Heart left ventricle (tissue), 16 donors: ENCODE measurements at regions not wholly inside any gene's neighbourhood (a gene's known extent, or its start where the extent isn't known, plus 50 kb on each side); places are given as distances from the start of the nearest gene placed in this dataset.

Source experiments
- ATAC-seq, 4 donors: fragments of 200-7000 bp; cut with Tn5 transposase; one replicate each; pipeline ENCODE4 v1.9.1; 2020 to 2022; ENCODE audit warnings: moderate library complexity in 4 of 4, mild to moderate bottlenecking in 3 of 4, moderate number of reproducible peaks in 1 of 4
- DNase-seq, 5 donors: peaks; one replicate each; pipeline ENCODE4 v3.0.0-alpha.2; 2020
- H3K27ac ChIP-seq, 12 donors: fragments of 200-600 bp; sonication (generic) in 4 of 12; one replicate each; pipeline versions ENCODE4 v1.5.0 to v1.8.0; 2016 to 2022; ENCODE audit warnings: mild to moderate bottlenecking in 2 of 12
- H3K27me3 ChIP-seq, 9 donors: fragments of 200-600 bp; sonication (generic) in 2 of 9; one replicate each; pipeline versions ENCODE4 v1.5.1 to v1.8.0; 2016 to 2022; ENCODE audit warnings: mild to moderate bottlenecking in 3 of 9
- H3K36me3 ChIP-seq, 9 donors: fragments of 200-600 bp; sonication (generic) in 2 of 9; one replicate each; pipeline versions ENCODE4 v1.5.0 to v1.8.0; 2018 to 2022; ENCODE audit warnings: mild to moderate bottlenecking in 2 of 9
- H3K4me1 ChIP-seq, 12 donors: fragments of 200-600 bp; sonication (generic) in 4 of 12; one replicate each; pipeline versions ENCODE4 v1.5.0 to v1.8.0; 2016 to 2022; ENCODE audit warnings: mild to moderate bottlenecking in 3 of 12
- H3K4me3 ChIP-seq, 12 donors: fragments of 200-600 bp; sonication (generic) in 4 of 12; one replicate each; pipeline versions ENCODE4 v1.5.0 to v1.8.0; 2017 to 2022; ENCODE audit warnings: mild to moderate bottlenecking in 9 of 12, moderate library complexity in 4 of 12
- H3K9me3 ChIP-seq, 12 donors: fragments of 200-600 bp; sonication (generic) in 4 of 12; one replicate each; pipeline versions ENCODE4 v1.5.0 to v1.8.0; 2016 to 2022; ENCODE audit warnings: mild to moderate bottlenecking in 1 of 12
- CTCF ChIP-seq, 12 donors: fragments of 200-600 bp; sonication (generic) in 4 of 12; IDR thresholded peaks; one replicate each; pipeline versions ENCODE4 v1.5.0 to v1.8.0; 2018 to 2022; ENCODE audit warnings: antibody characterized with exemption in 12 of 12, mild to moderate bottlenecking in 5 of 12
- POLR2A ChIP-seq, 2 donors: fragments of 450-650 bp; IDR thresholded peaks; one replicate each; pipeline ENCODE4 v1.6.1; 2017; ENCODE audit warnings: antibody characterized with exemption in 2 of 2, mild to moderate bottlenecking in 2 of 2, moderate library complexity in 2 of 2
- WGBS, 4 donors: extraction: QIAGEN DNeasy Blood & Tissue Kit in 2 of 4; methylation state at CpG; one replicate each; pipeline versions ENCODE4 v1.1.5 to v1.1.7; 2013 to 2018; 5-methylcytosine and 5-hydroxymethylcytosine counted together
- intact Hi-C, 10 donors: fragments of 100-400 bp; cut with DNase I; formaldehyde crosslinking; loops; one replicate each; pipeline versions ENCODE4 v1.11.1 to v1.14.2; 2022
- donor health status: ischemic (EF 13 %, LVEDD 7.1; RV severe dilation, severe dysfunction).
- donor health status: healthy with polysubstance abuse.
- donor health status: DM: no; HTN: yes; CAD: no.
- donor health status: DM: no; HTN: no; CAD: no.
- donor health status: ischemic (EF 25% LVEDD 6.9; RV normal size, moderate dysfunction).
- donor health status: ischemic (EF 25% LVEDD 5.7; RV mildly dilated, moderate dysfunction).
- donor health status: healthy.
- donor health status: DM: yes; HTN: yes; CAD: no.
- donor health status: ischemic (EF 35%, LVEDD 5.7; RV mildly dilated, moderate dysfunction).
- donor health status: nonischemic (EF 11% LVEDD 7.7; RV severe dilation, severe dysfunction).
- donor health status: DM: yes; HTN: yes; CAD: no.
- donor health status: PGD.
- donor health status: ischemic (EF 29% LVEDD 5.4; RV normal size, mild dysfunction).
- donor health status: nonischemic (EF 23%, LVEDD 6.1; RV moderate dilation, normal function).

GRCh38 chr22:27651486-27651885 lies 150.1 kb downstream of the MN1 start:
- peaks cover 0 to 4% (median 1%) of the 10 kb centered on the region in 12 donors for H3K9me3 ChIP-seq
- intact Hi-C loops = no loop called here
- TF ChIP-seq CTCF (IDR thresholded peaks at IDR 0.05) = peak in 3 of 12 donors; percentile 14 to 41 (median 31)
- no peak for TF ChIP-seq POLR2A (IDR thresholded peaks at IDR 0.05)
- H3K27ac ChIP-seq = peak overlapping the region in 9 of 12 donors; percentile 15 to 85 (median 71)
- WGBS, 4 donors = 38 to 55% (median 47%) methylated on average over 5 of the region's 5 CpGs
- H3K36me3 ChIP-seq = no peaks in the 10 kb centered on the region
- peaks cover 0 to 26% (median 7%) of the 10 kb centered on the region in 12 donors for H3K4me1 ChIP-seq
- H3K4me3 ChIP-seq = no peak overlapping the region
- ATAC-seq (peak; percentile 92 to 97 (median 94)), DNase-seq (peak in 4 of 5 donors; percentile 58 to 71 (median 58))
- H3K27me3 ChIP-seq = no peaks in the 10 kb centered on the region

GRCh38 chr22:27654546-27655445 lies 146.8 kb downstream of the MN1 start:
- TF ChIP-seq POLR2A (IDR thresholded peaks at IDR 0.05) (no peak), CTCF (IDR thresholded peaks at IDR 0.05) (no peak)
- Histone ChIP-seq H3K27ac (no peak overlapping the region), H3K4me3 (no peak overlapping the region), H3K4me1 (peaks cover 0 to 26% (median 7%) of the 10 kb centered on the region in 12 donors), H3K9me3 (peaks cover 0 to 11% (median 4%) of the 10 kb centered on the region in 12 donors), H3K27me3 (no peaks in the 10 kb centered on the region), H3K36me3 (no peaks in the 10 kb centered on the region)
- no peak for DNase-seq
- intact Hi-C loops = no loop called here
- 44 to 54% (median 48%) methylated on average over 10 of the region's 10 CpGs for WGBS, 4 donors
- no peak for ATAC-seq

GRCh38 chr22:27655582-27656185 lies 145.9 kb downstream of the MN1 start:
- intact Hi-C loops = no loop called here
- WGBS, 4 donors = 83 to 88% (median 86%) methylated on average over 2 of the region's 2 CpGs
- Histone ChIP-seq H3K27ac (no peak overlapping the region), H3K4me1 (peaks cover 0 to 24% (median 6%) of the 10 kb centered on the region in 12 donors), H3K27me3 (no peaks in the 10 kb centered on the region), H3K9me3 (peaks cover 0 to 11% (median 4%) of the 10 kb centered on the region in 12 donors), H3K36me3 (no peaks in the 10 kb centered on the region), H3K4me3 (no peak overlapping the region)
- ATAC-seq = no peak
- no peak for TF ChIP-seq POLR2A (IDR thresholded peaks at IDR 0.05)
- no peak for TF ChIP-seq CTCF (IDR thresholded peaks at IDR 0.05)
- no peak for DNase-seq

- peaks cover 0 to 11% (median 4%) of the 10 kb centered on the region in 12 donors for H3K9me3 ChIP-seq
- TF ChIP-seq CTCF (IDR thresholded peaks at IDR 0.05) = no peak
- no peak for TF ChIP-seq POLR2A (IDR thresholded peaks at IDR 0.05)
- intact Hi-C loops = no loop called here
- H3K36me3 ChIP-seq = no peaks in the 10 kb centered on the region
- H3K4me1 ChIP-seq = peaks cover 0 to 11% (median 0%) of the 10 kb centered on the region in 12 donors
- no peaks in the 10 kb centered on the region for H3K27me3 ChIP-seq
- ATAC-seq = no peak
- DNase-seq = no peak
- H3K27ac ChIP-seq = no peak overlapping the region
- no peak overlapping the region for H3K4me3 ChIP-seq
These were observed 144.6 kb downstream of the MN1 start for GRCh38 chr22:27656970-27657369.
